SK-N-SH (cell line): ENCODE measurements at regions not wholly inside any gene's neighbourhood (a gene's known extent, or its start where the extent isn't known, plus 50 kb on each side); places are given as distances from the start of the nearest gene placed in this dataset.

ENCODE experiments used
- CTCF ChIA-PET: fragments of 300-600, 350-600 bp; formaldehyde crosslinking; extraction: SDS; loops from one replicate; lab custom pipeline; 2021; lab: Yijun Ruan, JAX
- POLR2A ChIA-PET: fragments of 350-600 bp; sonication (Branson Sonifier 250); formaldehyde crosslinking; extraction: SDS; loops from one replicate; lab custom pipeline; 2020; ENCODE audit warnings: antibody characterized with exemption, inconsistent platforms; lab: Yijun Ruan, JAX
- DNase-seq: peaks from one replicate; pipeline ENCODE4 v3.0.0; 2012
- H2AFZ ChIP-seq: fragments of 200-600 bp; sonication (generic); 2 replicates; pipeline ENCODE4 v1.8.1; 2016; ENCODE audit warnings: antibody characterized with exemption, mild to moderate bottlenecking, low read depth
- H3F3A ChIP-seq: fragments of 200-600 bp; sonication (generic); replicated peaks from 2 replicates; pipeline ENCODE3; 2016; ENCODE audit warnings: antibody characterized with exemption, mild to moderate bottlenecking; ENCODE audit not compliant: insufficient read depth
- H3K27ac ChIP-seq, 2 experiments: fragments of 200-500 bp in 1 of 2; fragments of 200-600 bp in 1 of 2; sonication (Bioruptor generic) in 1 of 2; sonication (generic), shearing (Covaris generic) in 1 of 2; 2 replicates each; pipeline versions ENCODE4 v1.5.1 to v1.6.1; 2014 to 2016; ENCODE audit warnings: low read depth in 2 of 2, inconsistent platforms in 1 of 2, low read length in 1 of 2, mild to moderate bottlenecking in 1 of 2, mixed read lengths in 1 of 2
- H3K27me3 ChIP-seq: fragments of 200-600 bp; sonication (generic), shearing (Covaris generic); 2 replicates; pipeline ENCODE4 v1.6.1; 2016; ENCODE audit warnings: mixed run types; ENCODE audit not compliant: insufficient read depth
- H3K36me3 ChIP-seq, 2 experiments: fragments of 200-500 bp in 1 of 2; fragments of 200-600 bp in 1 of 2; sonication (Bioruptor generic) in 1 of 2; sonication (generic) in 1 of 2; replicated peaks in 1 of 2; 2 replicates each; pipeline versions ENCODE3 to v1.5.1; 2014 to 2016; ENCODE audit warnings: low read length in 1 of 2, mild to moderate bottlenecking in 1 of 2; ENCODE audit not compliant: insufficient read depth in 2 of 2, control insufficient read depth in 1 of 2
- H3K4me1 ChIP-seq, 2 experiments: fragments of 200-500 bp in 1 of 2; fragments of 200-600 bp in 1 of 2; sonication (Bioruptor generic) in 1 of 2; sonication (generic), shearing (Covaris generic) in 1 of 2; 2 replicates each; pipeline versions ENCODE4 v1.5.1 to v1.6.1; 2014 to 2016; ENCODE audit warnings: low read depth in 1 of 2, low read length in 1 of 2, mixed run types in 1 of 2; ENCODE audit not compliant: insufficient read depth in 2 of 2, control insufficient read depth in 1 of 2
- H3K4me2 ChIP-seq: fragments of 200-600 bp; sonication (generic), shearing (Covaris generic); 2 replicates; pipeline ENCODE4 v1.6.1; 2017; ENCODE audit warnings: mixed run types
- H3K4me3 ChIP-seq, 2 experiments: fragments of 200-500 bp in 1 of 2; fragments of 200-600 bp in 1 of 2; sonication (Bioruptor generic) in 1 of 2; sonication (generic), shearing (Covaris generic) in 1 of 2; 2 replicates each; pipeline versions ENCODE4 v1.5.1 to v1.8.1; 2014 to 2016; ENCODE audit warnings: low read depth in 2 of 2, inconsistent platforms in 1 of 2, low read length in 1 of 2, mild to moderate bottlenecking in 1 of 2, mixed read lengths in 1 of 2, moderate library complexity in 1 of 2
- H3K79me2 ChIP-seq: fragments of 200-600 bp; sonication (generic); 2 replicates; pipeline ENCODE4 v1.8.1; 2017; ENCODE audit warnings: mild to moderate bottlenecking; ENCODE audit not compliant: insufficient read depth
- H3K9ac ChIP-seq: fragments of 200-600 bp; sonication (generic); 2 replicates; pipeline ENCODE4 v1.6.1; 2017; ENCODE audit warnings: mixed run types
- H3K9me2 ChIP-seq: fragments of 200-600 bp; sonication (generic); 2 replicates; pipeline ENCODE4 v1.6.1; 2017; ENCODE audit warnings: mixed run types
- H3K9me3 ChIP-seq: fragments of 200-600 bp; sonication (generic); 2 replicates; pipeline ENCODE4 v1.6.1; 2017; ENCODE audit warnings: mixed run types, mild to moderate bottlenecking, moderate library complexity
- H4K20me1 ChIP-seq: fragments of 200-600 bp; sonication (generic); 2 replicates; pipeline ENCODE4 v1.6.1; 2017; ENCODE audit warnings: mild to moderate bottlenecking, mixed run types; ENCODE audit not compliant: insufficient read depth
- EZH2phosphoT487 ChIP-seq: fragments of 200-600 bp; sonication (generic); IDR thresholded peaks from 2 replicates; pipeline ENCODE4 v1.6.1; 2017; ENCODE audit warnings: low read depth, mixed run types, mild to moderate bottlenecking, antibody characterized with exemption, moderate library complexity, borderline replicate concordance
- FOSL2 ChIP-seq: IDR thresholded peaks from 2 replicates; pipeline ENCODE4 v1.4.0; 2012; ENCODE audit warnings: low read depth, mild to moderate bottlenecking, moderate library complexity, borderline replicate concordance
- FOXJ3 ChIP-seq: sonication (generic); formaldehyde crosslinking; IDR thresholded peaks from 2 replicates; pipeline ENCODE4 v1.5.1; 2020; ENCODE audit warnings: mild to moderate bottlenecking, missing genetic modification reagents
- FOXM1 ChIP-seq: IDR thresholded peaks from 2 replicates; pipeline ENCODE4 v1.4.0; 2012; ENCODE audit warnings: low read depth, mild to moderate bottlenecking
- GABPA ChIP-seq: IDR thresholded peaks from 2 replicates; pipeline ENCODE4 v1.4.0; 2012; ENCODE audit warnings: low read depth, mild to moderate bottlenecking
- GATA2 ChIP-seq: sonication (generic); formaldehyde crosslinking; IDR thresholded peaks from 2 replicates; pipeline ENCODE4 v1.5.0; 2020; ENCODE audit warnings: mild to moderate bottlenecking, missing genetic modification reagents
- JUND ChIP-seq: IDR thresholded peaks from 2 replicates; pipeline ENCODE4 v1.4.0; 2012
- MEF2A ChIP-seq: IDR thresholded peaks from 2 replicates; pipeline ENCODE4 v1.4.0; 2012; ENCODE audit warnings: low read depth, borderline replicate concordance
- RCOR1 ChIP-seq: fragments of 150-350 bp; IDR thresholded peaks from 2 replicates; pipeline ENCODE4 v1.6.1; 2017; ENCODE audit warnings: antibody characterized with exemption, low read length
- RXRA ChIP-seq: IDR thresholded peaks from 2 replicates; pipeline ENCODE4 v1.4.0; 2012; ENCODE audit warnings: low read depth, mild to moderate bottlenecking, borderline replicate concordance
- SIN3A ChIP-seq: IDR thresholded peaks from 2 replicates; pipeline ENCODE4 v1.6.1; 2012; ENCODE audit warnings: low read depth, mild to moderate bottlenecking, low read length, moderate library complexity, borderline replicate concordance
- SMC3 ChIP-seq: IDR thresholded peaks from 2 replicates; pipeline ENCODE4 v1.6.1; 2012; ENCODE audit warnings: low read depth, low read length, improper control_type of control experiment
- TAF1 ChIP-seq: IDR thresholded peaks from 2 replicates; pipeline ENCODE4 v1.6.1; 2012; ENCODE audit warnings: low read depth, mild to moderate bottlenecking, low read length, moderate library complexity, borderline replicate concordance
- TCF12 ChIP-seq: IDR thresholded peaks from 2 replicates; pipeline ENCODE4 v1.4.0; 2012
- TEAD4 ChIP-seq: IDR thresholded peaks from 2 replicates; pipeline ENCODE4 v1.4.0; 2012; ENCODE audit warnings: mild to moderate bottlenecking, borderline replicate concordance; ENCODE audit not compliant: insufficient read depth
- USF1 ChIP-seq: IDR thresholded peaks from 2 replicates; pipeline ENCODE4 v1.4.0; 2012; ENCODE audit warnings: low read depth, borderline replicate concordance
- USF2 ChIP-seq: fragments of 150-350 bp; IDR thresholded peaks from 2 replicates; pipeline ENCODE4 v1.6.1; 2017; ENCODE audit warnings: antibody characterized with exemption, low read length, low read depth, borderline replicate concordance
- ZBTB33 ChIP-seq: IDR thresholded peaks from 2 replicates; pipeline ENCODE4 v1.4.0; 2012; ENCODE audit warnings: low read depth, borderline replicate concordance
- WGBS: methylation state at CpG from one replicate; pipeline ENCODE4 v1.1.6; 2017; ENCODE audit warnings: low lambda C conversion rate; 5-methylcytosine and 5-hydroxymethylcytosine counted together

GRCh38 chr6:163766936-163767335 is 352.4 kb downstream of the QKI start:
- CTCF ChIA-PET = interaction anchor here (0.9 to 1.6 kb wide), 4 partner anchors 14 to 339 kb away, joined by 3 to 5 read pairs (median 4); no protein-coding TSS in a partner anchor

GRCh38 chr6:163765335-163765734 is 350.8 kb downstream of the QKI start:
- 46% methylated on average over 1 of the region's 1 CpG for WGBS
- CTCF ChIA-PET = no interaction called here

More at GRCh38 chr6:163766936-163767335, 352.4 kb downstream of the QKI start:
- Histone ChIP-seq H3F3A (no peaks in the 10 kb centered on the region), H3K9me2 (no peaks in the 10 kb centered on the region), H3K27ac (no peak overlapping the region), H3K79me2 (no peaks in the 10 kb centered on the region), H3K4me1 (no peaks in the 10 kb centered on the region), H3K36me3 (no peaks in the 10 kb centered on the region), H3K9me3 (no peaks in the 10 kb centered on the region), H4K20me1 (no peaks in the 10 kb centered on the region), H3K4me2 (no peak overlapping the region), H3K9ac (no peak overlapping the region), H3K27me3 (no peaks in the 10 kb centered on the region), H3K4me3 (no peak overlapping the region), H2AFZ (no peak overlapping the region)
- TF ChIP-seq USF1 = no peak
- TF ChIP-seq TCF12 = no peak
- TF ChIP-seq SIN3A = no peak
- TF ChIP-seq MEF2A = no peak
- no peak for TF ChIP-seq FOSL2
- no peak for TF ChIP-seq RCOR1
- no peak for TF ChIP-seq FOXJ3 (CRISPR knock-in tag)
- TF ChIP-seq TEAD4 = no peak
- TF ChIP-seq TAF1 = no peak
- WGBS = 47% methylated on average over 2 of the region's 2 CpGs
- DNase-seq = no peak
- POLR2A ChIA-PET = no interaction called here

More at GRCh38 chr6:163765335-163765734, 350.8 kb downstream of the QKI start:
- Histone ChIP-seq H3K4me3 (no peak overlapping the region), H3K27me3 (no peaks in the 10 kb centered on the region), H3K9ac (no peak overlapping the region), H3K79me2 (no peaks in the 10 kb centered on the region), H3K27ac (no peak overlapping the region), H3K4me1 (no peaks in the 10 kb centered on the region), H3K36me3 (no peaks in the 10 kb centered on the region), H3F3A (no peaks in the 10 kb centered on the region), H3K4me2 (no peak overlapping the region), H2AFZ (no peak overlapping the region), H4K20me1 (no peaks in the 10 kb centered on the region), H3K9me2 (no peaks in the 10 kb centered on the region), H3K9me3 (no peaks in the 10 kb centered on the region)
- no peak for TF ChIP-seq USF1
- no peak for TF ChIP-seq EZH2phosphoT487
- TF ChIP-seq TEAD4 = no peak
- no peak for TF ChIP-seq RCOR1
- TF ChIP-seq SMC3 = no peak
- no peak for TF ChIP-seq GABPA
- no peak for TF ChIP-seq JUND
- no peak for TF ChIP-seq FOXM1
- no peak for TF ChIP-seq GATA2 (CRISPR knock-in tag)
- TF ChIP-seq ZBTB33 = no peak
- no peak for TF ChIP-seq RXRA
- TF ChIP-seq USF2 = no peak
- no peak for TF ChIP-seq FOSL2
- POLR2A ChIA-PET = no interaction called here
- DNase-seq = no peak
